GM12872 (cell line): ENCODE measurements at regions not wholly inside any gene's neighbourhood (a gene's known extent, or its start where the extent isn't known, plus 50 kb on each side); places are given as distances from the start of the nearest gene placed in this dataset.

Experiments used
- CTCF ChIP-seq: IDR thresholded peaks from 3 replicates; pipeline ENCODE4 v1.5.1; 2011; ENCODE audit warnings: low read depth, mild to moderate bottlenecking, low read length, moderate library complexity; ENCODE audit not compliant: insufficient read depth

- no peak for TF ChIP-seq CTCF
Observed at GRCh38 chr1:232447125-232447524, 182.8 kb downstream of the SIPA1L2 start.

GRCh38 chr1:232445361-232446106 lies 184.4 kb downstream of the SIPA1L2 start:
- TF ChIP-seq CTCF: no peak

- TF ChIP-seq CTCF: no peak
Observed at GRCh38 chr1:232443372-232443771, 186.6 kb downstream of the SIPA1L2 start.

- TF ChIP-seq CTCF: no peak
Observed at GRCh38 chr1:232441036-232441411, 188.9 kb downstream of the SIPA1L2 start.

GRCh38 chr1:232440325-232441035 lies 189.5 kb downstream of the SIPA1L2 start:
- TF ChIP-seq CTCF: no peak

- no peak for TF ChIP-seq CTCF
Observed at GRCh38 chr1:232439011-232439410, 190.9 kb downstream of the SIPA1L2 start.

GRCh38 chr1:232438476-232438875 lies 191.5 kb downstream of the SIPA1L2 start:
- no peak for TF ChIP-seq CTCF
